IMR-90 (cell line): ENCODE measurements at regions not wholly inside any gene's neighbourhood (a gene's known extent, or its start where the extent isn't known, plus 50 kb on each side); places are given as distances from the start of the nearest gene placed in this dataset.

Source experiments
- ATAC-seq: fragments of 200-7000 bp; cut with Tn5 transposase; 2 replicates; pipeline ENCODE4 v1.9.1; 2020; ENCODE audit warnings: low read depth, mild to moderate bottlenecking, moderate library complexity
- BruUV-seq: library from RNA; stranded (reverse); fragments of 400-500 nt; replicated peaks from 2 replicates; lab custom pipeline; 2021; lab: Mats Ljungman, UMichigan
- CTCF ChIA-PET: fragments of 300-600 bp; formaldehyde crosslinking; extraction: SDS; loops from one replicate; lab custom pipeline; 2021; ENCODE audit warnings: antibody characterized with exemption; lab: Yijun Ruan, JAX
- POLR2A ChIA-PET: fragments of 300-600 bp; sonication (Branson Sonifier 250); formaldehyde crosslinking; loops from one replicate; lab custom pipeline; 2022; ENCODE audit warnings: antibody characterized with exemption; ENCODE audit not compliant: unreplicated experiment; lab: Charles Lee
- DNase-seq: peaks from one replicate; pipeline ENCODE4 v3.0.0; 2013
- H2AFZ ChIP-seq: replicated peaks from 2 replicates; pipeline ENCODE3; 2013; ENCODE audit warnings: low read length, mild to moderate bottlenecking; ENCODE audit not compliant: poor library complexity
- H2AK5ac ChIP-seq: 2 replicates; pipeline ENCODE4 v1.6.1; 2013; ENCODE audit warnings: low read depth, low read length, inconsistent platforms
- H2AK9ac ChIP-seq: replicated peaks from 2 replicates; pipeline ENCODE3; 2013; ENCODE audit warnings: mild to moderate bottlenecking, low read depth, low read length, moderate library complexity; ENCODE audit not compliant: poor library complexity
- H2BK120ac ChIP-seq: 2 replicates; pipeline ENCODE4 v1.6.1; 2013; ENCODE audit warnings: low read depth, low read length, inconsistent platforms
- H2BK15ac ChIP-seq: 3 replicates; pipeline ENCODE4 v1.6.1; 2013; ENCODE audit warnings: low read depth, low read length, inconsistent platforms
- H2BK20ac ChIP-seq: 2 replicates; pipeline ENCODE4 v1.6.1; 2013; ENCODE audit warnings: low read depth, mild to moderate bottlenecking, inconsistent platforms, low read length, moderate library complexity
- H2BK5ac ChIP-seq: 2 replicates; pipeline ENCODE4 v1.6.1; 2013; ENCODE audit warnings: mild to moderate bottlenecking, low read depth, low read length, inconsistent platforms; ENCODE audit not compliant: poor library complexity, severe bottlenecking
- H3K14ac ChIP-seq: replicated peaks from 2 replicates; pipeline ENCODE4 v1.6.1; 2013; ENCODE audit warnings: low read depth, low read length, inconsistent platforms
- H3K18ac ChIP-seq: 2 replicates; pipeline ENCODE4 v1.6.1; 2013; ENCODE audit warnings: low read depth, low read length, control low read depth
- H3K23ac ChIP-seq: 2 replicates; pipeline ENCODE4 v1.6.1; 2013; ENCODE audit warnings: low read depth, low read length, inconsistent platforms
- H3K27ac ChIP-seq: 2 replicates; pipeline ENCODE4 v1.5.1; 2013; ENCODE audit warnings: mild to moderate bottlenecking, control low read depth, low read length; ENCODE audit not compliant: insufficient read depth
- H3K27me3 ChIP-seq: 2 replicates; pipeline ENCODE4 v1.6.1; 2013; ENCODE audit warnings: low read length; ENCODE audit not compliant: control insufficient read depth, insufficient read depth
- H3K36me3 ChIP-seq: 2 replicates; pipeline ENCODE4 v1.6.1; 2013; ENCODE audit warnings: low read length, mixed read lengths; ENCODE audit not compliant: control insufficient read depth, insufficient read depth
- H3K4ac ChIP-seq: 2 replicates; pipeline ENCODE4 v1.6.1; 2013; ENCODE audit warnings: low read depth, low read length, inconsistent platforms
- H3K4me1 ChIP-seq: 2 replicates; pipeline ENCODE4 v1.6.1; 2013; ENCODE audit warnings: low read length, mixed read lengths; ENCODE audit not compliant: control insufficient read depth, insufficient read depth
- H3K4me2 ChIP-seq: 2 replicates; pipeline ENCODE4 v1.6.1; 2013; ENCODE audit warnings: low read depth, mild to moderate bottlenecking, control low read depth, low read length, moderate library complexity
- H3K4me3 ChIP-seq: 2 replicates; pipeline ENCODE4 v1.5.1; 2013; ENCODE audit warnings: low read depth, mild to moderate bottlenecking, control low read depth, low read length, moderate library complexity; ENCODE audit not compliant: insufficient read depth
- H3K56ac ChIP-seq: 2 replicates; pipeline ENCODE4 v1.6.1; 2013; ENCODE audit warnings: low read length, inconsistent platforms; ENCODE audit not compliant: insufficient read depth; ENCODE audit errors: extremely low read depth
- H3K79me1 ChIP-seq, 2 experiments: 2 replicates each; pipeline ENCODE4 v1.6.1; 2013; ENCODE audit warnings: low read length in 2 of 2, inconsistent platforms in 1 of 2, low read depth in 1 of 2
- H3K9ac ChIP-seq: 2 replicates; pipeline ENCODE4 v1.6.1; 2013; ENCODE audit warnings: low read depth, low read length, control low read depth
- H3K9me1 ChIP-seq: 2 replicates; pipeline ENCODE4 v1.6.1; 2013; ENCODE audit warnings: low read length, inconsistent platforms; ENCODE audit not compliant: insufficient read depth
- H3K9me3 ChIP-seq: 2 replicates; pipeline ENCODE4 v1.6.1; 2013; ENCODE audit warnings: low read length; ENCODE audit not compliant: control insufficient read depth, insufficient read depth
- H4K20me1 ChIP-seq: 2 replicates; pipeline ENCODE4 v1.6.1; 2013; ENCODE audit warnings: low read length, inconsistent platforms; ENCODE audit not compliant: insufficient read depth
- H4K5ac ChIP-seq: 2 replicates; pipeline ENCODE4 v1.6.1; 2013; ENCODE audit warnings: mild to moderate bottlenecking, low read depth, low read length, control low read depth
- H4K8ac ChIP-seq, 2 experiments: 2 replicates each; pipeline ENCODE4 v1.6.1; 2013; ENCODE audit warnings: low read depth in 2 of 2, low read length in 2 of 2, control low read depth in 1 of 2, inconsistent platforms in 1 of 2
- H4K91ac ChIP-seq: 2 replicates; pipeline ENCODE4 v1.6.1; 2013; ENCODE audit warnings: low read depth, low read length, inconsistent platforms; ENCODE audit not compliant: insufficient read depth
- BHLHE40 ChIP-seq: fragments of 150-350 bp; IDR thresholded peaks from 2 replicates; pipeline ENCODE4 v1.6.1; 2016; ENCODE audit warnings: mild to moderate bottlenecking, low read depth, low read length
- CEBPB ChIP-seq: IDR thresholded peaks from 2 replicates; pipeline ENCODE4 v1.6.1; 2012; ENCODE audit warnings: low read depth, low read length, improper control_type of control experiment
- CHD1 ChIP-seq: IDR thresholded peaks from 2 replicates; pipeline ENCODE4 v1.6.1; 2012; ENCODE audit warnings: low read depth, low read length, improper control_type of control experiment
- CTCF ChIP-seq: conservative IDR thresholded peaks from 2 replicates; pipeline ENCODE4 v1.5.1; 2012; ENCODE audit warnings: mild to moderate bottlenecking, low read depth, low read length, improper control_type of control experiment
- FOS ChIP-seq: fragments of 150-350 bp; IDR thresholded peaks from 2 replicates; pipeline ENCODE4 v1.6.1; 2016; ENCODE audit warnings: low read depth, low read length
- MAFK ChIP-seq: IDR thresholded peaks from 2 replicates; pipeline ENCODE4 v1.6.1; 2012; ENCODE audit warnings: low read depth, low read length, improper control_type of control experiment
- NFE2L2 ChIP-seq: fragments of 150-350 bp; IDR thresholded peaks from 2 replicates; pipeline ENCODE4 v1.6.1; 2016; ENCODE audit warnings: low read depth, mild to moderate bottlenecking, low read length
- RAD21 ChIP-seq: IDR thresholded peaks from 2 replicates; pipeline ENCODE4 v1.6.1; 2012; ENCODE audit warnings: low read length, improper control_type of control experiment
- RCOR1 ChIP-seq: IDR thresholded peaks from 2 replicates; pipeline ENCODE4 v1.6.1; 2012; ENCODE audit warnings: mild to moderate bottlenecking, low read length, improper control_type of control experiment; ENCODE audit not compliant: insufficient replicate concordance
- RFX5 ChIP-seq: IDR thresholded peaks from 2 replicates; pipeline ENCODE4 v1.8.0; 2012; ENCODE audit warnings: low read depth, mild to moderate bottlenecking, low read length, moderate library complexity
- USF2 ChIP-seq: fragments of 150-350 bp; IDR thresholded peaks from 2 replicates; pipeline ENCODE4 v1.6.1; 2017; ENCODE audit warnings: mild to moderate bottlenecking, antibody characterized with exemption, low read length, low read depth
- WGBS, 2 experiments: methylation state at CpG; one replicate each; pipeline versions ENCODE4 v1.1.5 to v1.1.7; 2013; ENCODE audit warnings: missing lambda C conversion rate in 2 of 2; ENCODE audit not compliant: insufficient read length in 1 of 2; ENCODE audit errors: extremely low coverage in 2 of 2; 5-methylcytosine and 5-hydroxymethylcytosine counted together
- dilution Hi-C: fragments of 300-500 bp; cut with HindIII; formaldehyde crosslinking; loops from one replicate; pipeline ENCODE4 v1.14.3; 2018; ENCODE audit warnings: low sequenced_read_pairs; ENCODE audit not compliant: unreplicated experiment
- in situ Hi-C: fragments of 300-500 bp; cut with MboI; formaldehyde crosslinking; loops from 3 replicates; pipeline ENCODE4 v1.14.3; 2019; ENCODE audit warnings: low sequenced_read_pairs, inconsistent platforms, mixed read lengths
- intact Hi-C: fragments of 100-400 bp; cut with micrococcal nuclease; formaldehyde crosslinking; loops from 2 replicates; pipeline ENCODE4 v1.10.0; 2022

- H2AK9ac ChIP-seq = no peak overlapping the region
- CTCF ChIA-PET = no interaction called here
- H3K4me2 ChIP-seq = no peak overlapping the region
- H2BK5ac ChIP-seq = no peak overlapping the region
- DNase-seq (no peak), ATAC-seq (no peak)
- H3K9me3 ChIP-seq = no peaks in the 10 kb centered on the region
- H4K20me1 ChIP-seq = no peaks in the 10 kb centered on the region
- no peak overlapping the region for H2BK15ac ChIP-seq
- H3K9ac ChIP-seq = no peak overlapping the region
- H3K27ac ChIP-seq = no peak overlapping the region
- intact Hi-C loops = no loop called here
- in situ Hi-C loops = no loop called here
- no CpG with 5 or more reads among the region's 10 CpGs for WGBS, 2 experiments
- BruUV-seq = no TSS peak
- H4K8ac ChIP-seq = no peak overlapping the region
- dilution Hi-C loops = no loop called here
- H4K5ac ChIP-seq = no peak overlapping the region
- H2AFZ ChIP-seq = no peak overlapping the region
- no peaks in the 10 kb centered on the region for H3K79me1 ChIP-seq
- no peak overlapping the region for H4K91ac ChIP-seq
- no peak overlapping the region for H3K4me3 ChIP-seq
- TF ChIP-seq FOS (no peak), BHLHE40 (no peak), CEBPB (no peak), MAFK (no peak), RAD21 (no peak), NFE2L2 (no peak), CTCF (no peak), RCOR1 (no peak), USF2 (no peak), CHD1 (no peak), RFX5 (no peak)
- H3K18ac ChIP-seq = no peak overlapping the region
- H2BK20ac ChIP-seq = no peak overlapping the region
- H3K4ac ChIP-seq = no peak overlapping the region
- no peaks in the 10 kb centered on the region for H3K9me1 ChIP-seq
- POLR2A ChIA-PET = no interaction called here
- H2BK120ac ChIP-seq = no peak overlapping the region
- no peak overlapping the region for H3K14ac ChIP-seq
- no peaks in the 10 kb centered on the region for H3K4me1 ChIP-seq
- H3K27me3 ChIP-seq = no peaks in the 10 kb centered on the region
- H3K56ac ChIP-seq = no peak overlapping the region
- H3K23ac ChIP-seq = no peak overlapping the region
- no peak overlapping the region for H2AK5ac ChIP-seq
- H3K36me3 ChIP-seq = no peaks in the 10 kb centered on the region
These were observed 77.2 kb upstream of the SPATA31C2 start for GRCh38 chr9:88215196-88216125.
